Panc1 (cell line): ENCODE measurements at regions not wholly inside any gene's neighbourhood (a gene's known extent, or its start where the extent isn't known, plus 50 kb on each side); places are given as distances from the start of the nearest gene placed in this dataset.

ENCODE experiments used
- POLR2AphosphoS5 ChIP-seq: IDR thresholded peaks from 2 replicates; pipeline ENCODE4 v1.6.1; 2012; ENCODE audit warnings: mild to moderate bottlenecking, low read depth, low read length, moderate library complexity
- REST ChIP-seq, 2 experiments: IDR thresholded peaks; 2 replicates each; pipeline ENCODE4 v1.6.1; 2011 to 2012; ENCODE audit warnings: low read depth in 2 of 2, control low read depth in 1 of 2, low read length in 1 of 2, mild to moderate bottlenecking in 1 of 2, moderate library complexity in 1 of 2; ENCODE audit not compliant: insufficient read depth in 1 of 2
- SIN3A ChIP-seq: IDR thresholded peaks from 2 replicates; pipeline ENCODE4 v1.6.1; 2012; ENCODE audit warnings: low read depth, mild to moderate bottlenecking, low read length, moderate library complexity, borderline replicate concordance; ENCODE audit not compliant: insufficient read depth
- TF ChIP-seq, protein P1 (sequence below): fragments of 450-650 bp; IDR thresholded peaks from 2 replicates; pipeline ENCODE4 v1.5.1; 2017; ENCODE audit warnings: mild to moderate bottlenecking

- TF ChIP-seq, protein P1, sequence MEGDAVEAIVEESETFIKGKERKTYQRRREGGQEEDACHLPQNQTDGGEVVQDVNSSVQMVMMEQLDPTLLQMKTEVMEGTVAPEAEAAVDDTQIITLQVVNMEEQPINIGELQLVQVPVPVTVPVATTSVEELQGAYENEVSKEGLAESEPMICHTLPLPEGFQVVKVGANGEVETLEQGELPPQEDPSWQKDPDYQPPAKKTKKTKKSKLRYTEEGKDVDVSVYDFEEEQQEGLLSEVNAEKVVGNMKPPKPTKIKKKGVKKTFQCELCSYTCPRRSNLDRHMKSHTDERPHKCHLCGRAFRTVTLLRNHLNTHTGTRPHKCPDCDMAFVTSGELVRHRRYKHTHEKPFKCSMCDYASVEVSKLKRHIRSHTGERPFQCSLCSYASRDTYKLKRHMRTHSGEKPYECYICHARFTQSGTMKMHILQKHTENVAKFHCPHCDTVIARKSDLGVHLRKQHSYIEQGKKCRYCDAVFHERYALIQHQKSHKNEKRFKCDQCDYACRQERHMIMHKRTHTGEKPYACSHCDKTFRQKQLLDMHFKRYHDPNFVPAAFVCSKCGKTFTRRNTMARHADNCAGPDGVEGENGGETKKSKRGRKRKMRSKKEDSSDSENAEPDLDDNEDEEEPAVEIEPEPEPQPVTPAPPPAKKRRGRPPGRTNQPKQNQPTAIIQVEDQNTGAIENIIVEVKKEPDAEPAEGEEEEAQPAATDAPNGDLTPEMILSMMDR, result no peak
- no peak for TF ChIP-seq REST (IDR thresholded peaks at IDR 0.05; ENCODE audit: insufficient read depth in 1 of 2, low read depth in 2 of 2, low read length in 1 of 2)
- TF ChIP-seq POLR2AphosphoS5, result no peak
- TF ChIP-seq SIN3A, result no peak
Observed at GRCh38 chr4:187204389-187204918, 480.8 kb upstream of the FAT1 start.
